Stimulated activated CD8-positive, alpha-beta memory T cell treated with anti-CD3 and anti-CD28 coated beads, Interleukin-15, amount 100 ng/mL, for 1 hour (primary cell): ENCODE measurements at regions not wholly inside any gene's neighbourhood (a gene's known extent, or its start where the extent isn't known, plus 50 kb on each side); places are given as distances from the start of the nearest gene placed in this dataset.

ENCODE experiments used
- DNase-seq: peaks from one replicate; pipeline ENCODE4 v3.0.0-alpha.2; 2020; ENCODE audit warnings: low read depth

DNA sequence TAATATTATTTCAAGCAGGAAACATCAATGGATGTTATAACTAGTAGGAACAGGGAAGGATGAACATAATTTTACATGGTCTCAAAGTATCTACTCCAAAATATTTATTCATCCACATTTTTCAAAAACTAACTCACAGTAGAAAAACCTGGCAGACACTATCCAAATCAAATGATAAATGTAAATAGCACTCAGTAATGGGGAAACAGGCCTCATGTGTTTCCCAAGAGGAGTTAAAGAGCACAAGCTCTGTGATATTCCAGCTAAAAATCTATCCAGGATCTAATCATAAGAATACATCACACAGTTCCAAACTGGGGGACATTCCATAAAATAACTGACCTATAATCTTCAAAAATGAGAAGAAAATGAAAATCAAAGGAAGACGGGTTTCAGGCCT lies 443.1 kb downstream of the ZNF608 start:
- no peak for DNase-seq

- no peak for DNase-seq
Observed at GRCh38 chr5:124302533-124302932, 443.9 kb downstream of the ZNF608 start.

DNA sequence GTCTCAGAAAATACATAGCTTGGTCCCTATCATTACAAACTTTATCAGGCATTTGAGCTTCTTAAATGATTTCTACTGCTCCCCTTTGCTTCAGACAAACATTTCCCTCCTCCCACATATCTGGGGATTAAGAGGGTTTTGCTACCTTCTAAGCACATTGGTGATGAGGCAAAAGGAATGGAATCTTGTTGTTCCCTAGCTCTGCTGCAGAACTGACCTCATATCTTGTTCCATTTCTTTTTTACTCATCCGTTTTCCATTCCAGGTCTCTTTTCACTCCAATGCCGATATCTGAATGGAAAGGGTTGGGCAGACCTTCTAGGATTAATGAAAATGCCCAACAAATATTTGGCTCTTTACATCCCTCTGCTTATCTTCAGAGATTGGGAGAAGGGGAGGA lies 444.6 kb downstream of the ZNF608 start:
- DNase-seq = no peak

DNA sequence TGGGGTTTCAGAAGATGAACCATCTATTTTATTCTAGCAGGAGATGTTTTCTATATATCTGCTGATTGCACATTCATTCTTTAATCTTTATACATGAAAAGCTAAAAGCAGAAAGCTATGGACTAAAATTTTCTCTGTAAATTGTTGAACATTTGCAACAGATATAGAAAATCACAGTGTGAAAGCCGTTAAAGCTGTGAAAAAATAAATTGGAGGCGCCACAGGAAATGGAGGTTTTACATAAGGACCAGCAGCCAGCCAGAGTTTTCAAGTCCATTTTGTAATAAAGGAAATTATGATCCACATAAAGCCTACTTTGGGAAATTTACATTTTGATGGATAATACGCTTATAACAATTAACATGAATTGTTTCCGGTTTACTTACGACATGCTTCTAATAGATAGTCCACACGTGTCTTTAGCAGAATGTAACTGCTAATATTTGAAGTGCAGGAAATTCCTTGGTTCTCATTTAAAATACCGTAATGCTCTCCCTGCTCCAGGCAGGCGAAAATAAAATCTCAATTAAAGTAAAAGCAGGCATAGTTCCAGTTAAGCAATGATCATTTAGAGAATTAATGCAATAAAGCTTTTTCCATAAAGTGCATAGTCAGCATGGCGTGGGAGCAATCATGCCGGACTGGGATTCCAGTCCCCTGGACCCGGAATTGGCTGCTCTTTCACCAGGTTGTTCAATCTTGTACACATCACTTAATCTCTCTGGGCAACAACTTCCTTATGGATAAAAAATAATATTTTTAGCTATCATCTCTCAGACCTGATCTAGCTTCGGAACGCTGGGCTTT lies 445.4 kb downstream of the ZNF608 start:
- no peak for DNase-seq

DNA sequence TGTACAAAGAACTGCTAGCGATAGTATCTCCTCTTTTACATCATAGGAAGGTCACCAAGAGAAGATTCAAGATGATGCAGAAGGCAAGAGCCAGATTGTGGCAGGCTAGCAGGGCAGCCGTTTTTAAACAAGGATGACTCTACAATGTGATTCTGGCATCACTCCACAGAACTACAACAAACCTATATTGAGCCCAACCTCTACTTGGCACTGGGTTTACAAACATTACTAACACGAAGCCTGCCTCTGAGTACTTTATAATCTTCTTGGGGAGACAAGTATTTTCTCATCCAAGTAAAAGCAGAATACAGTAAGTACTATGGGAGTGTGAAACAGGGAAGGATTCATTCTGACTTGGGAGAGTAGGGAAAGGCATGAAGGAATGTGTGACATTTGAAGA lies 448.6 kb downstream of the ZNF608 start:
- no peak for DNase-seq

GRCh38 chr5:124292322-124292855 lies 454.1 kb downstream of the ZNF608 start:
- no peak for DNase-seq

- no peak for DNase-seq
Observed at GRCh38 chr5:124289641-124290311, 456.7 kb downstream of the ZNF608 start.

DNA sequence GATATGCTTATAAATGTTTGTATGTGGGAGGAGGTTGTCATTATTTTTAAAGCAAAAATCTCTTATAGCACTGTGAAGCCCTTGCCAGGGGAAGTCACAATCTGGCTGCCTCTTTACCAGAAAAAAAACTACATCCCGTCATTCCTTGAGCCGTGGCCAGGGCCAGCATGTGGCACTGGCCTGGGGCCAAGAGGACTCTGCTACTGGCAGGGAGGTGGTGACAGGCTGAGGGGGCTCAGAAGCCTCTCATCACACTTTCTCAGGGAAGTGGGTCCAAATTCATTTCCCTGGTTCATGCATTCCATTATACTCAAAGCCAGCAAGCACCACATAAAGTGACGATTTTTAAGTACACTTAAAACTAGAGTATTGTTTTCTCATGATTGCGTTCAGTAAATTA lies 457.3 kb downstream of the ZNF608 start:
- DNase-seq = no peak

DNA sequence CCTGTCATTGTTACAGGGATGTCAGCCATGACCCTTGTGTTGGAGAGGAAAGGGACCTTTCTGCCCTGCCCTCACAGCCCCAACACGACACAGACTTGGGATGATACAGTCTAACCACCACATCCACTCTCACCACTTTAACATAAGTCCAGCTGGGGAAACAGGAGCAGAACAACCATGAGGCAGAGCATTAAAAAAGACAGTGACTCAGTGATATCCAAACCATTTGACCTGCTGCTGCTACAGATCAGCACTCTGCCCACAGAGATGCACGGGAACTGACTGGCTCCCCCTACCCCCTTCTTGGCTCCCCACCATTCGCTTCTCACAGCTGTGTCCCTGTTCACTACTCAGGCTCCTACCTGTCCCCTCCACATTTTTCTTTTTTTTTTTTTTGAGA lies 458.6 kb downstream of the ZNF608 start:
- DNase-seq = no peak

- no peak for DNase-seq
Observed at GRCh38 chr5:124285733-124286132, 460.7 kb downstream of the ZNF608 start.

- no peak for DNase-seq
Observed at GRCh38 chr5:124285071-124285470, 461.4 kb downstream of the ZNF608 start.

- no peak for DNase-seq
Observed at GRCh38 chr5:124283031-124283430, 463.4 kb downstream of the ZNF608 start.

DNA sequence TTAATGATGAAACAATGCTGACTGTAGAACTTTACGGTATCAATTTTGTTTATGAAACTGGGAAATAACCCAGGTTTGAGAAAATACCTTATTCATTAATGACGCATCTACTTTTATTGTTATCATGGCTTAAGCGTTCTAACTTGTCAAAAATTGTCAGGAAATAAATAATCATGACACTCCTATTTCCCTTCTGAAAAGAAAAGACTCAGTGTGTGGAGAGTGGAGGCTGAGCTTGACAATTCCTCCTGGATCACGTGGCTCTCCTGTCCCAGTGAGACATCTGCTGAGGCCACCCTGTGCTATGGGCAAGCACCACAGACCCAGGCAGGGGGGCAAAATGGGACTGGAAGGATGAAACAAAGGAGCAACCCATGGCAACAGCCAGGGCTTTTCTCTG lies 466.4 kb downstream of the ZNF608 start:
- DNase-seq = no peak

GRCh38 chr5:124279146-124279876 lies 467.1 kb downstream of the ZNF608 start:
- no peak for DNase-seq

GRCh38 chr5:124278636-124279035 lies 467.8 kb downstream of the ZNF608 start:
- no peak for DNase-seq

DNA sequence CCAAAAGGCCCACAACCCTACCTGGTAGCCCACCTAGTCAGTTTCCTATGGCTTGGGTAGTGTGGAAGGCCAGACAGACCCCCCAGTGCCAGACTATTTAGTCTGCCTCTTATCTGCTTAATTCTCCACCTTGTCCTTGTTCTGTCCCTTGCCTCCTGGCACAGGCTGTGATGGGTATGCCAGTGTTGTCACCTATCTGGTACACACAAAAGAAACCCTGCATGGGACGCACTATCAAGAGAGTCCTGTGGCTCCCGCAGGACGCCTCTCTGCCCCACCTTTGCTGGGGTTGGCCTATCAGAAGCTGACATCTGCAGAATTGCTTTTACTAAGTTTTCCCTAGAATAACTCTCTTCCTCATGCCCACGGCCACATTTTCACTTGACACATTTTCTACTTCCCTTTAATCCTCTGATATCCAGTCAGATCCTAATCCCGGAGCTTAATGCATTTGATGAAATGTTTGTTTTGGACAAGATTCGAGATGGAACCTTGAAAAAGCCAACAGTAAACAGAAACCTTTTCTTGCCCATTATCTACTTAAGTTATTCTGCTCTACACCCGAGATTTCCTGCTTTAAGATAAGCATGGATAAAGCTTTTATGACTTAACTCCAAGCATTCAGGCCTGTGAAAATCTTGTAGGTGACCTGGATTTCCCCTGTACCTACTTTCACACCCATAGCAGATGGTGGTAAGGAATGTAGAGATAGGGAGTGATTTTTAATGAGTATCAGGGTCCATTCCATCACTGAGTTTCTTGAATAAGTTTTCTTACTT lies 468.5 kb downstream of the ZNF608 start:
- DNase-seq = no peak

- DNase-seq = no peak
Observed at GRCh38 chr5:124276166-124276565, 470.3 kb downstream of the ZNF608 start.

GRCh38 chr5:124274949-124275348 lies 471.5 kb downstream of the ZNF608 start:
- DNase-seq = no peak

- DNase-seq = no peak
Observed at GRCh38 chr5:124264499-124264898, 481.9 kb downstream of the ZNF608 start.

DNA sequence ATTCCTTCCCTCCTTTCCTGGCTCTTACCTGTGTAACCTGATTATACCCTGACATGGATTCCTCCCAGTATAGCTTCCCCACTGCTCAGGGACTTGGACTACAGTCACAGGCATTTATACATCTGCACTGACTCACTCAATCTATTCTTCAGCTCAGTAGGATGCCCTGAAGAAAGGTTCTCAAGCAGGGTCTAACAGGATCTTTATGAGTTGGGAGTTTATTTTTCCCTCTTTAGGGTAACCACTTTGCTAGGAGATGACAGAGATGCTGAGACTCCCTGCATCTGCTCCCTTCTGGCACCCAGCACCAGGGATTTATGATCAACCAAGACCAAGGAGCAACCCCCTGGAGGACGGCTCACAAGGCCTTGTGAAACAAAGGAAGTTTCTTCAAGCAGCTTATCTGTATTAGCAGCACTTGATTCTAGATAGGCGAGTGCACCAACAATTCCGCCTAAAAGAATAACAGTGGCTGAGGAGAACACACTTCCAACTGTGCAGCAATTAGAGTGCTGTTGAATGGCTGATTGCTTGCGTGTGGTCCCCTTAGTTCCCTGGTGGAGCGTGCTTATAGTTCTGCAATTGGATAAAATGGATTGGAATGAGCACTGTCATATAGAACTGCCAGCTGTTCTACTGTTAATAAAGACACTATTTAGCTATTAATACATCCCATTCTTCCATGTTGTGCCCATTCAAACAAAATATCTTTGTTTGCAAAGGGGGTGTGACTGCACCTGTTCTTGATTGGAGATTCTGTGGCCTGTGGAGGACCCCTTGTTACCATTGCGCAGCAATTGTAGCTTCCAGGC lies 482.6 kb downstream of the ZNF608 start:
- no peak for DNase-seq

- no peak for DNase-seq
Observed at GRCh38 chr5:124262991-124263571, 483.4 kb downstream of the ZNF608 start.
